HL-60 (cell line): ENCODE measurements at regions not wholly inside any gene's neighbourhood (a gene's known extent, or its start where the extent isn't known, plus 50 kb on each side); places are given as distances from the start of the nearest gene placed in this dataset.

ENCODE experiments used
- DNase-seq, 2 experiments: peaks; one replicate each; pipeline ENCODE4 v3.0.0-alpha.2; 2010 to 2020; ENCODE audit warnings: low read depth in 1 of 2, low spot score in 1 of 2
- H3K27ac ChIP-seq: fragments of 250-450 bp; sonication (Bioruptor Pico); replicated peaks from 2 replicates; pipeline ENCODE4 v1.5.1; 2020; ENCODE audit warnings: mild to moderate bottlenecking, moderate library complexity
- H3K27me3 ChIP-seq: fragments of 250-450 bp; sonication (Bioruptor Pico); 2 replicates; pipeline ENCODE4 v1.5.1; 2021; ENCODE audit warnings: mild to moderate bottlenecking, moderate library complexity; ENCODE audit not compliant: insufficient read depth, poor library complexity, severe bottlenecking
- H3K4me3 ChIP-seq: replicated peaks from 2 replicates; pipeline ENCODE4 v1.5.1; 2011; ENCODE audit warnings: mild to moderate bottlenecking, control low read depth, low read length; ENCODE audit not compliant: insufficient read depth
- CTCF ChIP-seq: IDR thresholded peaks from one replicate; pipeline ENCODE4 v1.5.1; 2011; ENCODE audit warnings: low read length, control low read depth, inconsistent platforms; ENCODE audit not compliant: insufficient read depth
- GABPA ChIP-seq: IDR thresholded peaks from 2 replicates; pipeline ENCODE4 v1.6.1; 2012; ENCODE audit warnings: low read depth
- POLR2AphosphoS5 ChIP-seq: IDR thresholded peaks from 2 replicates; pipeline ENCODE4 v1.6.1; 2012; ENCODE audit warnings: low read depth
- REST ChIP-seq: IDR thresholded peaks from 2 replicates; pipeline ENCODE4 v1.6.1; 2012; ENCODE audit warnings: low read depth; ENCODE audit not compliant: insufficient replicate concordance
- SPI1 ChIP-seq: IDR thresholded peaks from 2 replicates; pipeline ENCODE4 v1.6.1; 2012; ENCODE audit warnings: low read depth, mild to moderate bottlenecking, borderline replicate concordance

GRCh38 chr1:218845589-218845988 is 328.1 kb upstream of the LYPLAL1 start:
- TF ChIP-seq POLR2AphosphoS5 (no peak), REST (no peak), GABPA (no peak), SPI1 (peak; percentile 63), CTCF (no peak)
- H3K27me3 ChIP-seq, result no peaks in the 10 kb centered on the region
- no peak for DNase-seq

GRCh38 chr1:218846181-218846580 is 327.5 kb upstream of the LYPLAL1 start:
- H3K27ac ChIP-seq, result no peak overlapping the region
- DNase-seq, result no peak
- no peaks in the 10 kb centered on the region for H3K27me3 ChIP-seq
- H3K4me3 ChIP-seq, result no peak overlapping the region
- TF ChIP-seq CTCF (no peak), SPI1 (no peak), POLR2AphosphoS5 (no peak), REST (no peak), GABPA (no peak)

More at GRCh38 chr1:218845589-218845988, 328.1 kb upstream of the LYPLAL1 start:
- H3K4me3 ChIP-seq, result no peak overlapping the region
- H3K27ac ChIP-seq, result no peak overlapping the region

GRCh38 chr1:218847089-218847768 is 326.4 kb upstream of the LYPLAL1 start:
- H3K4me3 ChIP-seq, result no peak overlapping the region
- no peak for DNase-seq
- TF ChIP-seq SPI1 (no peak), POLR2AphosphoS5 (no peak), CTCF (no peak), GABPA (no peak)

GRCh38 chr1:218848009-218848408 is 325.7 kb upstream of the LYPLAL1 start:
- H3K27me3 ChIP-seq, result no peaks in the 10 kb centered on the region
- no peak for DNase-seq
- H3K4me3 ChIP-seq, result no peak overlapping the region
- no peak overlapping the region for H3K27ac ChIP-seq
- TF ChIP-seq POLR2AphosphoS5 (no peak), SPI1 (no peak), GABPA (no peak), CTCF (no peak)

More at GRCh38 chr1:218847089-218847768, 326.4 kb upstream of the LYPLAL1 start:
- Histone ChIP-seq H3K27ac (no peak overlapping the region), H3K27me3 (no peaks in the 10 kb centered on the region)
